ENCODE measurements at regions not wholly inside any gene's neighbourhood (a gene's known extent, or its start where the extent isn't known, plus 50 kb on each side); places are given as distances from the start of the nearest gene placed in this dataset.
"Not testable (repeated sequence)": the region's sequence is repeated elsewhere in the genome, so short reads cannot be mapped to it uniquely, and the experiment has no call there.

- POLR2A ChIA-PET: no interaction called here
- Mint-ChIP-seq H3K4me1 (no peaks in the 10 kb centered on the region), H3K27ac (no peak overlapping the region)
These were observed 690.3 kb downstream of the MECOM start for GRCh38 chr3:168973206-168973605.

GRCh38 chr3:168968609-168969008, 694.9 kb downstream of the MECOM start:
- no peaks in the 10 kb centered on the region for H3K4me1 Mint-ChIP-seq
- H3K4me3 Mint-ChIP-seq: no peak overlapping the region
- no peaks in the 10 kb centered on the region for H3K9me3 Mint-ChIP-seq
- DNase-seq (no peak), ATAC-seq (no peak)
- POLR2A ChIA-PET: no interaction called here
- H3K27ac Mint-ChIP-seq: no peak overlapping the region
- peaks cover 0 to 4% (median 0%) of the 10 kb centered on the region in 5 donors for H3K27me3 Mint-ChIP-seq
- no peaks in the 10 kb centered on the region for H3K36me3 Mint-ChIP-seq

More at GRCh38 chr3:168973206-168973605, 690.3 kb downstream of the MECOM start:
- Mint-ChIP-seq H3K4me3 (no peak overlapping the region), H3K9me3 (peaks cover 0 to 2% (median 0%) of the 10 kb centered on the region in 9 donors), H3K27me3 (peaks cover 0 to 3% (median 0%) of the 10 kb centered on the region in 5 donors), H3K36me3 (no peaks in the 10 kb centered on the region)
- ATAC-seq: no peak
- no peak for DNase-seq

GRCh38 chr3:168964736-168965135, 698.8 kb downstream of the MECOM start:
- ATAC-seq (no peak), DNase-seq (no peak)
- Mint-ChIP-seq H3K9me3 (peaks cover 0 to 5% (median 0%) of the 10 kb centered on the region in 9 donors), H3K36me3 (no peaks in the 10 kb centered on the region), H3K4me1 (no peaks in the 10 kb centered on the region), H3K4me3 (no peak overlapping the region), H3K27me3 (peaks cover 0 to 4% (median 0%) of the 10 kb centered on the region in 5 donors), H3K27ac (no peak overlapping the region)
- POLR2A ChIA-PET: no interaction called here

- no peak for DNase-seq
- H3K9me3 Mint-ChIP-seq: peaks cover 0 to 8% (median 0%) of the 10 kb centered on the region in 9 donors
- no peak for ATAC-seq
- H3K27ac Mint-ChIP-seq: no peak overlapping the region
- H3K4me1 Mint-ChIP-seq: no peaks in the 10 kb centered on the region
- POLR2A ChIA-PET: no interaction called here
- no peaks in the 10 kb centered on the region for H3K36me3 Mint-ChIP-seq
- H3K27me3 Mint-ChIP-seq: no peaks in the 10 kb centered on the region
- H3K4me3 Mint-ChIP-seq: no peak overlapping the region
These were observed 702.2 kb downstream of the MECOM start for GRCh38 chr3:168961271-168961670.

GRCh38 chr3:168959731-168960130, 703.8 kb downstream of the MECOM start:
- no peak for ATAC-seq
- H3K27ac Mint-ChIP-seq: no peak overlapping the region
- no peak for DNase-seq
- H3K4me3 Mint-ChIP-seq: no peak overlapping the region
- no peaks in the 10 kb centered on the region for H3K36me3 Mint-ChIP-seq
- H3K27me3 Mint-ChIP-seq: no peaks in the 10 kb centered on the region
- POLR2A ChIA-PET: no interaction called here
- peaks cover 0 to 9% (median 0%) of the 10 kb centered on the region in 9 donors for H3K9me3 Mint-ChIP-seq
- no peaks in the 10 kb centered on the region for H3K4me1 Mint-ChIP-seq

GRCh38 chr3:168958466-168958865, 705.0 kb downstream of the MECOM start:
- peaks cover 0 to 9% (median 0%) of the 10 kb centered on the region in 9 donors for H3K9me3 Mint-ChIP-seq
- H3K4me1 Mint-ChIP-seq: no peaks in the 10 kb centered on the region
- DNase-seq (no peak), ATAC-seq (no peak)
- POLR2A ChIA-PET: no interaction called here
- no peak overlapping the region for H3K4me3 Mint-ChIP-seq
- no peaks in the 10 kb centered on the region for H3K36me3 Mint-ChIP-seq
- H3K27me3 Mint-ChIP-seq: no peaks in the 10 kb centered on the region
- no peak overlapping the region for H3K27ac Mint-ChIP-seq

- ATAC-seq (no peak), DNase-seq (no peak)
- no peaks in the 10 kb centered on the region for H3K36me3 Mint-ChIP-seq
- no peaks in the 10 kb centered on the region for H3K27me3 Mint-ChIP-seq
- POLR2A ChIA-PET: no interaction called here
- no peak overlapping the region for H3K27ac Mint-ChIP-seq
- H3K4me3 Mint-ChIP-seq: no peak overlapping the region
- peaks cover 0 to 9% (median 0%) of the 10 kb centered on the region in 9 donors for H3K9me3 Mint-ChIP-seq
- no peaks in the 10 kb centered on the region for H3K4me1 Mint-ChIP-seq
These were observed 707.4 kb downstream of the MECOM start for GRCh38 chr3:168956076-168956475.

GRCh38 chr3:168952551-168952950, 711.0 kb downstream of the MECOM start:
- POLR2A ChIA-PET: no interaction called here
- Mint-ChIP-seq H3K36me3 (no peaks in the 10 kb centered on the region), H3K4me1 (no peaks in the 10 kb centered on the region), H3K9me3 (peaks cover 0 to 9% (median 0%) of the 10 kb centered on the region in 9 donors), H3K27me3 (no peaks in the 10 kb centered on the region), H3K27ac (no peak overlapping the region), H3K4me3 (no peak overlapping the region)
- no peak for ATAC-seq
- no peak for DNase-seq

- H3K9me3 Mint-ChIP-seq: peaks cover 0 to 9% (median 0%) of the 10 kb centered on the region in 9 donors
- no peak for DNase-seq
- no peaks in the 10 kb centered on the region for H3K27me3 Mint-ChIP-seq
- POLR2A ChIA-PET: no interaction called here
- H3K36me3 Mint-ChIP-seq: no peaks in the 10 kb centered on the region
- no peaks in the 10 kb centered on the region for H3K4me1 Mint-ChIP-seq
- no peak overlapping the region for H3K4me3 Mint-ChIP-seq
- no peak overlapping the region for H3K27ac Mint-ChIP-seq
- no peak for ATAC-seq
These were observed 711.6 kb downstream of the MECOM start for GRCh38 chr3:168951884-168952283.

- Mint-ChIP-seq H3K4me1 (no peaks in the 10 kb centered on the region), H3K27ac (no peak overlapping the region), H3K36me3 (no peaks in the 10 kb centered on the region), H3K27me3 (no peaks in the 10 kb centered on the region), H3K4me3 (no peak overlapping the region), H3K9me3 (peaks cover 0 to 9% (median 0%) of the 10 kb centered on the region in 9 donors)
- DNase-seq (no peak), ATAC-seq (no peak)
- POLR2A ChIA-PET: no interaction called here
These were observed 712.1 kb downstream of the MECOM start for GRCh38 chr3:168951368-168951767.

- Mint-ChIP-seq H3K9me3 (peaks cover 0 to 9% (median 0%) of the 10 kb centered on the region in 9 donors), H3K4me1 (no peaks in the 10 kb centered on the region), H3K27me3 (no peaks in the 10 kb centered on the region), H3K27ac (no peak overlapping the region), H3K4me3 (no peak overlapping the region), H3K36me3 (no peaks in the 10 kb centered on the region)
- no peak for DNase-seq
- POLR2A ChIA-PET: no interaction called here
- ATAC-seq: no peak
These were observed 712.9 kb downstream of the MECOM start for GRCh38 chr3:168950622-168951021.

- POLR2A ChIA-PET: no interaction called here
- Mint-ChIP-seq H3K4me3 (no peak overlapping the region), H3K4me1 (no peaks in the 10 kb centered on the region), H3K27me3 (peaks cover 0 to 1% (median 0%) of the 10 kb centered on the region in 5 donors), H3K9me3 (peaks cover 0 to 19% (median 3%) of the 10 kb centered on the region in 9 donors), H3K36me3 (no peaks in the 10 kb centered on the region), H3K27ac (no peak overlapping the region)
- DNase-seq: no peak
- ATAC-seq: no peak
These were observed 723.8 kb downstream of the MECOM start for GRCh38 chr3:168939651-168940238.

GRCh38 chr3:168933614-168934013, 729.9 kb downstream of the MECOM start:
- Mint-ChIP-seq H3K27me3 (peaks cover 0 to 3% (median 0%) of the 10 kb centered on the region in 5 donors), H3K4me1 (no peaks in the 10 kb centered on the region)

GRCh38 chr3:168929997-168930396, 733.5 kb downstream of the MECOM start:
- DNase-seq, ATAC-seq, H3K36me3 Mint-ChIP-seq, H3K27me3 Mint-ChIP-seq, H3K4me1 Mint-ChIP-seq, POLR2A ChIA-PET, H3K27ac Mint-ChIP-seq, H3K4me3 Mint-ChIP-seq: not testable (repeated sequence)
- peaks cover 0 to 32% (median 3%) of the 10 kb centered on the region in 9 donors for H3K9me3 Mint-ChIP-seq

More at GRCh38 chr3:168933614-168934013, 729.9 kb downstream of the MECOM start:
- H3K36me3 Mint-ChIP-seq: peaks cover 0 to 2% (median 0%) of the 10 kb centered on the region in 3 donors
- no peak for DNase-seq
- no peak overlapping the region for H3K4me3 Mint-ChIP-seq
- ATAC-seq: no peak
- POLR2A ChIA-PET: no interaction called here
- no peak overlapping the region for H3K27ac Mint-ChIP-seq
- H3K9me3 Mint-ChIP-seq: peaks cover 0 to 34% (median 11%) of the 10 kb centered on the region in 9 donors
